HG02678 (cell line): ENCODE measurements at regions not wholly inside any gene's neighbourhood (a gene's known extent, or its start where the extent isn't known, plus 50 kb on each side); places are given as distances from the start of the nearest gene placed in this dataset.

Source experiments
- ATAC-seq: cut with Tn5 transposase; IDR thresholded peaks from one replicate; pipeline ENCODE4 v1.9.1; 2021; ENCODE audit warnings: mild to moderate bottlenecking, moderate library complexity; ENCODE audit not compliant: unreplicated experiment

GRCh38 chr5:139733698-139734538 lies 61.7 kb upstream of the PSD2 start:
- no peak for ATAC-seq

- no peak for ATAC-seq
Measured at GRCh38 chr5:139734539-139734916, 61.1 kb upstream of the PSD2 start.

DNA sequence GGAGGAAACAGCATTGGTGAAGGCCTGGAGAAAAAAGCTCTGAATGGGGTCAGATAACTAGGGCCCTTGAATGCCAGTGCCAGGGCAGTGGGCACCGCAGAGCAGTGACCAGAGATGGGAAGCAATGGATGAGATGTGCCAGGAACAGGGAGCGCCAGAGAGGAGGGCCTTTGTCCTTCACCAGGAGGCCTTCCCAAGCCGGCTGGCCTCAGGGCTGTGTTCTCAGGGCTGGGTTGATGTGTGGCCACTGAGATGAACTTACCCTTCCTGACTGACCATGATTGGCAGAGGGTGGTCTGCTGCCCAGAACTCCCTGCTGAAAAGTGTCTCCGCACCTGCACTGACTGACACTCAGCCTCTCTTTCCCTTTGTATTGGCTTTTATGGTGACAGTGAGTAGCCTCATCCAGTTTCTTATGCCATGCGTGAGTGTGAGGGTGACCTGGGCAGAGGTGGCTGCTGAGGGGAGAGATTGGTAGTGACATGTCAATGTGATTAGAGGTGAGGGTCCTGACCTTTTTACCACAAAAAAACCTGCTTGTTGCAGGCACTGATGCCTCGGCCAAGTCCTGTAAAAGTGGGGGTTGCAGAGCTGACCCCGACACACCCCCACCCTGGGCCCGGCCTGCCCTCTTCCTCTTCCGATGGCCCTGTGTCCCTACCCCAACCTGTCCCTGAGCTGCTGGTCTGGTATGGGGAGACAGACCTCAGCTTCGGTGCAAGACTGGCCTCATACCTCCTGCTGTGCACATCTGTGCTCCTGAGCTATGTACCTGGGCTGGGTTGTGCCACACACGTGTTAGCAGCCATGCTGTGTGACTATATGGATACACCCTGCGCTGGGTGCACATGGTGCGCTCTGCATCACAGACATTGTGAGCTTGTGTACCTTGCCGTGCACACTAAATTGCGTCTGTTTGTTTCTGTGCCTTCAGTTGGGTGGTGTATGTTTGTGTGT lies 57.1 kb upstream of the PSD2 start:
- no peak for ATAC-seq

GRCh38 chr5:139739150-139739974 lies 56.2 kb upstream of the PSD2 start:
- ATAC-seq, result no peak

DNA sequence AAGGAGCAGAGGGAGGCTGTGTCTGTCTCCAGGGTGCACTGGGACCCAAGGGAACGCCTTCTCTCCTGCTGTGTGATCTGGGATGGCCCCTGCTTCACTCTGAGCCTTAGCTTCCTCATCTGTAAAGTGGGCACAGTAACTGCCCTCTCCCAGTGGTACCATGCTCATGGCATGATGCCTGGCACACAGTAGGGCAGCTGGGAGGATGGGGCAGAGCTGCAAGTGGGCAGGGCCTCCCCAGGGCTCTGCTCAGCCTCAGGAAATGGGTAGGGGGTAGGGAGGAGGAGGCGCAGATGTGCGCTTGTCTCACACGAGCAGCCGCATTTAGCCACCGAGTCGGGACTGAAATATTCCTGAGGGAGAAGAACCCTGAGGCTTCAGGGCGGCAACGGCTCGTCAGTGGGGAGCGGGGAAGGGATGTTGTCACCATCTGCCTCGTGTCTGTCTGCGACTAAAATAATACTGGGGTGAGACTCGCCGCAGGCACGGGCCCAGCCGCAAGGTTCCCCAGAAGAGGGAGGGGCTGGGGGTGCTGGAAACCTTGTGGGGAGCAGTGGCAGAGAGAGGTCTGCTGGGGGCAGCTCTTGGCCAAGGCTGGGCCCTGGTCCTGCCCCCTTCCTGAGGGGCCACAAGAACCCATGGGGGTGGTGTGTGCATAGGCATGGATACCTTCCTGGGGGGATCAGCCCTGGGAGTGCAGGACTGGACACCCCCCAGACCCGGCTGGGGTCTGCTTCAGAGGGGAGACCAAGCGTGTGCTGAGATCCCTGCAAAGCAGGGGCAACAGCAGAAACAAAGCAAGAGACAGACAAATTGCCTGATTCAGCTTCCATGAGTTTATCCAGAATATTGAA lies 55.2 kb upstream of the PSD2 start:
- ATAC-seq, result no peak

GRCh38 chr5:139740992-139741672 lies 54.5 kb upstream of the PSD2 start:
- no peak for ATAC-seq

DNA sequence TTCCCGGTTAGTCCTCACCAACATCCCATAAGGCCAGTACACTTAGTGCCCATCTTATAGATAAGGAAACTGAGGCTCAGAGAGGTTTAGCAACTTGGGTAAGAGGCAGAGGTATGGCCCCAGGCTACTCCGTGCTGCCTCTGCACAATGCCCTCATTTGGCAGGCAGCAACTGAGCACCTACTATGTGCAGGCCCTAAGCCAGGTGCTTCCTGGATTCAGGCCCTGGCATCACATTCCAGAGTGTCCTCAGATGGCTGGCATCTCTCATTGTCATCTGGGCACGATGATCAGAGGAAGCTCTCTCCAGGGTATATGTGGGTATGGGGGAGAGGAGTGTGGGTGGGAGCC lies 53.8 kb upstream of the PSD2 start:
- no peak for ATAC-seq

DNA sequence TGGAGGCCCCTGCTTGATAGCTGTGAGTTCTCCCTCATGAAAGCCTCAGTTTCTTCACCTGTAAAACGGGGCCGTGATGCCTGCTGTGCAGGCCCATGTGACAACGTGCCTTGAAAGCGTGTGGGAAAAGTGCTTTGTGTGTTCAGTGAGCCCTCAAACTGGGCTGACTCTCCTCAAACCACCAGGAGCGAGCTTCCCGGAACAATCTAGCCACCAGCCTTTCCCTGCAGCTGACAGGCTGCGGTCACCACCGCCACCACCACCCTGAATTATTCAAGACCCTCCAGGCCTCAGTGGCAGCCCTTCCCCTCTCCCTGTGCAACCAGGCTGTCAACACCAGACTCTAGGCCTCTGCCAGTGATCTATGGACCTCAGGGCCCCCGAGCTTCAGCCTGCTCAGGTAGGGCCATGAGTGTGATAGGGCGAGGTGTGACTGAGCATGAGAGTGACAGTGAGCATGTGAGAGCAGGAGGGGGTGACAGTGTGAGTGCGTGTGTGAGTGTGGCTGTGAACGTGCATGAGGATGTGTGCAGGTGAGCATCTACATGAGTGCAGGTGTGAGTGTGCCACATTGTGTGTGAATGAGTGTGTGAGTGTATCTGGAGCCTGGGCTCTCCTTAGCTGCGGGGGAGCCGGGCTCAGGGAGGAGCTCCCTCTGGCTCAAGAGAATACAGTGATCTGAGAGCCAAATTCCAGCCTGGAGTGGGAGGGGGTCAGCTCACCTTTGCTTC lies 53.3 kb upstream of the PSD2 start:
- ATAC-seq, result no peak

GRCh38 chr5:139743001-139743771 lies 52.4 kb upstream of the PSD2 start:
- no peak for ATAC-seq

- ATAC-seq, result no peak
Measured at GRCh38 chr5:139743804-139744203, 51.8 kb upstream of the PSD2 start.

DNA sequence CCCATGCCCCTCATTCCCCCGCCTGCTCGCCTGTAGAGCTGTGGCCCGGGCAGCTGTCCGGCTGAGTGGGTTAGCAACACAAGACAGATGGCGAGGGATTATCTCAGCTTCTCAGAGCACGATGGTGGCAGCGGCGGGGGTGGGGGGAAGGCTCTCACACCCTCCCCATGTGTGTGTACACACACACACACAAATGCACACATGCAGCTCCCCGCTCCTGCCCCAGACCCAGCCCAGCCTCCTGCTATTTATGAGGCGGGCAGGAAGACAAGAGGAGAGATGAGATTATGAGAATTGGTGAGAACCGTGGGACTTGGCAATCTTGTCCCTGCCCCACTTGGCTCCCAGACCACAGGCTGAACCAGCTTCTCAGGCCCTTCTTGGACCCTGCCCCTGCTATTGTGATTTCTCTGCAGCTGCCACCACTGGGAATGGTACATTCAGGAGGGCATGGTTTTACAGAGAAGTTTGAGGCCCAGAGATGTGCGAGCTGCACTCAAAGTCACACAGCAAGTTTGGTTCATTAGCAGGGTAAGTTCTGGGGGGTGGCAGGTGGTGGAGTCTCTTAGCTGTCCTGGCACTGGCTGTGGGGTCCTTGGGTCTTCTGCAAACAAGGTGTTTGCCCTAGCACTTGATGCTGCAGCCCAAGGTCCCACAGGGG lies 51.0 kb upstream of the PSD2 start:
- ATAC-seq, result no peak

GRCh38 chr5:139745132-139745799 lies 50.3 kb upstream of the PSD2 start:
- ATAC-seq, result no peak

DNA sequence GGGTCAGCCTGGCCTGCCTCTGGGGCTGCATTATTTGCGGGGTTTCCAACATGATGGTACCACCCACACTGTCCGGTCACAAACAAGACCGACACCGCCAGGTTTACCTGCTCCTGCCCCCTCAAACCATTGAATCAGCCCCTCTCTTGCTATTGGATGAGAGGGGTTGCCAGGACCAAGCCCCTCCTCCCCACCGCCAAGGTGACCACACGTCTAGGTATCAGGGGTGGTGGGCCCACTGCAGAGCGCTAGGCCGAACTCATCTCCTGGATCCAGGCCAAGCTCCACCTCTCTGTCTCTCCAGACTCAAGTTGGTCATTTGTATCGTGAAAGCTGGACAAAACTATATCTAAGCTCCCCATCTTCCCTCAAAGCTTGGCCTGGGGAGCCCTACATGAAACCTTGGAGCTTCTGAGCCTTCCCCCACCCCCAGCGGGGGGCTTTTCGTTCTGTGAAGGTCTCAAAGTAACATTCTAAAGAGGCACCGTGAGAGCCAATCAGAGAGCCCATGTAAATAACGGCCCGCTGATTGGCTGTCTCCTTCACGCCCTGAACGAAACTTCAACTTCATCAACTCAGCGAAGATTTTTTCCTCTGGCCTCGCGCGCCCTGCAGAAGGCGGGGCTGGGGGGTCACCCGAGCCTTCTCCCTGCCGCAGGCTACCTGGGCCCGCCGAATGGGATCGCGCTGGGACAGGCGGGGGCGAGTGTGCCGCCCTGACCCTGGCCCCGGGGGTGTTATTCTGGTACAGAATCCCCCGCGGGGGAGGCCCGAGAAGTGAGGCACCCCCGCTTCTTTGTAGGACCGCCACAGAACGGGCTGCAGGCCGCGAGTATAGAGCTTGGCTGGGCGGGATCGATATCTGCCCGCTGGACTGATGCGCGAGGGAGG lies 49.6 kb upstream of the PSD2 start:
- peak; percentile 28 for ATAC-seq
